GM12892 (cell line): ENCODE measurements at regions not wholly inside any gene's neighbourhood (a gene's known extent, or its start where the extent isn't known, plus 50 kb on each side); places are given as distances from the start of the nearest gene placed in this dataset.
"Not testable (repeated sequence)": the region's sequence is repeated elsewhere in the genome, so short reads cannot be mapped to it uniquely, and the experiment has no call there.

Experiments
- DNase-seq: peaks from one replicate; pipeline ENCODE4 v3.0.0; 2011; ENCODE audit not compliant: insufficient read length
- FAIRE-seq: peaks from 2 replicates; lab custom pipeline; 2011; peaks lifted over from hg19 to GRCh38; lab: Jason Lieb, UNC
- POLR2A ChIP-seq: IDR thresholded peaks from 2 replicates; pipeline ENCODE4 v1.6.1; 2011; ENCODE audit warnings: low read depth, low read length, control low read depth
- POLR2AphosphoS5 ChIP-seq: IDR thresholded peaks from 2 replicates; pipeline ENCODE4 v1.6.1; 2011; ENCODE audit warnings: low read depth, low read length, control low read depth
- TAF1 ChIP-seq: IDR thresholded peaks from 2 replicates; pipeline ENCODE4 v1.6.1; 2011; ENCODE audit warnings: low read depth, mild to moderate bottlenecking, control low read depth, low read length, borderline replicate concordance

DNA sequence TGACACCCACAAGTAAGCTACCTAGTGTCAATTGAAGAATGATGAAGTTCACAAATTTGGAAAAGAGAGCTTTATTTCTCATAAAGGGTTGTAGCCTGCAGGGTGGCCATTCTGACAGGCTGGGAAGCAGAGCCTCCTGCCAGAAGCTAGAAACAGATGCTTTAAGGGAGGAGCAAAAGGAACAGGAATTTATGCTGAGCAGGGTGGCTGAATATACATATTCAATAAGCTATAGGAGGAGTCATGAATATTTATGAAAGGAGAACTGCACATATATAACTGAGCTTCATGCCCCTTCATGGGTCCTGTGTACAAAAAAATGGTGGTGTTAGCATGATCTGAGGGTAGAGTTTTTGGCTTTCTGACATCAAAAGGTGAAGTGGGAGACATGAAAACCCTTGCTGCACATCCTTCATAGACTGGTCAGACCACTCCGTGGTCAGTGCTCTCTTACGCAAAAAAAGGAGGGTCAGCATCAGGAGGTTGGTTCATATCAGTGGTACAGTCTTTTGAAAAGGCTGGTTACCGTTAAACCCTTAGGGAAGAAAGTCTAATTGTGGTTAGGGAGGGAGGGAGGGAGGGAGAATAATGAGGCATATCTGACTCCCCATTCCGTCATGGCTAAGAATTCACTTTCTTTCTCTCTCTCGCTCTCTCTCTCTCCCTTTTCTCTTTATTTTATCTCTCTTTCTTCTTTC lies 121.4 kb downstream of the LUZP4 start:
- TF ChIP-seq POLR2A (no peak), TAF1 (no peak), POLR2AphosphoS5 (no peak)
- FAIRE-seq (no peak), DNase-seq (no peak)

DNA sequence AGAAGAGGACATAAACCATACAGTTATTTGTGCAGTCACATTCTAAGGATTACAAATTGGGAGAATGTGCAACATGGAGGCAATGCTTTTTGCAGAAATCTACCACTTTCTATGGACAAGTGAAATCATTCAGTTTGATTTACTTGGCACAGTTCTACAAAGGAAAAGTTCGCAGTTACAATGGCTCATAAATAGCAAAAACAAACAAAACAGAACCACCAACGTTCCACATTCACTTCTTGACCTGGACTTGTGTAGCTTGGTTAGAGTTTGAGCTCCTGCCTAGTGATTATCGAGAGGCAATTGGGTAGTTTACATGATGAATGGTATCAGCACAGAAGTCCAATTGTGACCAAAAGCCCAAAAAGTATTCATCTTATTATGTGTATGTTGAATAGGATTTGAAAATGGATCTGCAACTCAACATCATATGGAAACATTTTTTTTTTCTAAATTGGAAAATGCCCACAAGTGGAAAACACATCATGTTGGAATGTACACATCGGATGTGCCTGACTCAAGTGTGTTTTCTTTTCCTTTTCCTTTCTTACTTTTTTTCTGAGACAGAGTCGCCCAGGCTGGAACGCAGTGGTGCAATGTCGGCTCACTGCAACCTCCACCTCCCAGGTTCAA lies 123.8 kb downstream of the LUZP4 start:
- DNase-seq: no peak
- TF ChIP-seq TAF1 (no peak), POLR2AphosphoS5 (no peak), POLR2A (no peak)
- FAIRE-seq: no peak

DNA sequence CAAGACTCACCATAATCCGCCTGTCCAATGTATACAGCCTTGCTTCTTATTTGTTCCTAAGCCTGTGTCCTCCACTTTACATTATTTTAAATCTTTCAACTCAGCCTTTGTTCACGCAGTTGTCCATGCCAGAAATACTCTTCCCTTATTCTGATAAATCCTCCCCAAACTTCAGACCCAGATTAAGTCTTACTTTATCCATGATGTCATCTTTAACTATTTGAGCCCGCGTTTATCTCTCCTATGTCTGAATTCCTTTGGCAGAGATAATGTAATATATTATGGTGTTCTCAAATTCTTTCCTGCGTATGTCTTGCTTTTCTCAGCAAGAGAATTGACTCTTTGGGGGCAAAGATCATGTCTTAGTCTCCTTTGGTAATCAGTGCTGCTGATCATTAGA lies 129.6 kb downstream of the LUZP4 start:
- FAIRE-seq (no peak), DNase-seq (no peak)
- TF ChIP-seq TAF1 (no peak), POLR2A (no peak), POLR2AphosphoS5 (no peak)

DNA sequence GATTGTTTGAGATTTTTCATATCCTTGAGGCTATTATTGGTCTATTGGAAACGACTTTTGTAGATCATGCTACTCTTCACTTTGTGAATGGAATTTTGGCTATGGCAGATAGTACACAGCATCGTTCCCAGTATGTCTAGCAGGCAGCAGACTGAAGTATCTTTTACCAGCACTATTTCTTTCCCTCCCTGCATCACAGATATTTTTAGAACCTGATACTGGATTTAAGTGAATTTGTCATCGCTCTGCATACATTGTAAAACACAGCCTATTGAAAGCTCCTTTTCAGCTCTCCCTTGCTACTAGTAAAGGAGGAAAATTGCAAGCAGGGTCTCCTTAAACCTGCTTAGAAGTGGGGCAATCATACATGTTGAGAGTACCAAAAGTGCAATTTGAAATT lies 133.6 kb downstream of the LUZP4 start:
- DNase-seq (no peak), FAIRE-seq (no peak)
- TF ChIP-seq POLR2A (no peak), TAF1 (no peak), POLR2AphosphoS5 (no peak)

DNA sequence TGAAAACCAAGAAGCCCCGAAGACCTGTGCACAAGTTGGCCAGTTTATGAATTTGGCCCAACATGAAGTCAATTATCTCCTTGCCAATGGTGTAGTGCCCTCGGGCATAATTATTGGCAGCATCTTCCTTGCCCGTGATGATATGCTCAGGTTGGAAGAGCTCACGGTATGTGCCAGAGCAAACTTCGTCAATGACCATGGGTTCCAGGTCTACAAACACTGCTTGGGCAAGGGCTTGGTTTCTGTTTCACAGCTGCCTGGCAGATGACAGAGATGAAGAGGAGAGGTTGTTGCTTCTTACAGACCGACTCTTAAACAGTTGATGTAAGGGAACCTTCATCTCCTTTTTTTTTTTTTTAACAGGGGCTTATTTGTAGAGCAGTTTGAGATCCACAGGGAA lies 135.6 kb upstream of the PLS3 start:
- TF ChIP-seq POLR2A (no peak), POLR2AphosphoS5 (no peak), TAF1 (no peak)
- no peak for DNase-seq
- FAIRE-seq: no peak

DNA sequence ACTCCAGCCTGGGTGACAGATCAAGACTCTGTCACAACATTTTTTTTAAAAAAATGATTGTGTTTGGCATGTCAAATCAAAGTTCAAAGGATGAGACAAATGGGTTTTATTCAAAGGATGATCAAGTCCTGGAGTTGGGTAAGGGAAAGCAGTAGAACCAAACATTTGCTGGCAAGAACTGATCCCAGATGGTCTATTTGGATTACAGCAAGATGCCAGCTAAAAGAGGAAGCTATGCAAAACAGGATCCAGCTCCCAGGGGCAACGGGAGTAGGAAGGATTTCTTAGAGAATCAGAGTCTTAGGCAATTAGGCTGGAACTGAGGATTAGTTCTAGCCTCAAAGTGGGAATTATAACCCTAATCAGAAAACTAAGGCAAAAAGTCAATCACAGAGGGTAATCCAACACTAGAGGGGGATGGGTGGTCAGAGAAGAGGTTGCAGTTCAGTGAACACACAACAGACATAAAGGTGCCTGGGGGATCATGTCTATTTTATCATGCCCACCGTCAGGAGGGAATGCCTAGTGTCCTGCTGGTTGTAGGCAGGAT lies 133.0 kb upstream of the PLS3 start:
- DNase-seq (no peak), FAIRE-seq (peak; percentile 5)
- no peak for TF ChIP-seq POLR2A
- TF ChIP-seq TAF1: no peak
- TF ChIP-seq POLR2AphosphoS5: no peak

DNA sequence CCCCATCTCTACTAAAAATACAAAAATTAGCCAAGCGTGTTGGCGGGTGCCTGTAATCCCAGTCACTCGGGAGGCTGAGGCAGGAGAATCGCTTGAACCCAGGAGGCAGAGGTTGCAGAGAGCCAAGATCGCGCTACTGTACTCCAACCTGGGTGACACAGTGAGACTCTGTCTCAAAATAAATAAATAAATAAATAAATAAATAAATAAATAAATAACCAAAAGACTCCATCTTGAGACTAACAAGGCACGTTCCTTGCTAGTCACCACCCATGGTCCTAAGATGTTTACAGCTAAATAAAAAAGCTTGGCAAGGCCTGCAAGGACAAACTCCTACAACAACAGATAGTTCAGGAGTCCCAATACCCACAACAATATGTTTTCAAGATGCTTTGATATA lies 126.1 kb upstream of the PLS3 start:
- FAIRE-seq, DNase-seq: not testable (repeated sequence)

DNA sequence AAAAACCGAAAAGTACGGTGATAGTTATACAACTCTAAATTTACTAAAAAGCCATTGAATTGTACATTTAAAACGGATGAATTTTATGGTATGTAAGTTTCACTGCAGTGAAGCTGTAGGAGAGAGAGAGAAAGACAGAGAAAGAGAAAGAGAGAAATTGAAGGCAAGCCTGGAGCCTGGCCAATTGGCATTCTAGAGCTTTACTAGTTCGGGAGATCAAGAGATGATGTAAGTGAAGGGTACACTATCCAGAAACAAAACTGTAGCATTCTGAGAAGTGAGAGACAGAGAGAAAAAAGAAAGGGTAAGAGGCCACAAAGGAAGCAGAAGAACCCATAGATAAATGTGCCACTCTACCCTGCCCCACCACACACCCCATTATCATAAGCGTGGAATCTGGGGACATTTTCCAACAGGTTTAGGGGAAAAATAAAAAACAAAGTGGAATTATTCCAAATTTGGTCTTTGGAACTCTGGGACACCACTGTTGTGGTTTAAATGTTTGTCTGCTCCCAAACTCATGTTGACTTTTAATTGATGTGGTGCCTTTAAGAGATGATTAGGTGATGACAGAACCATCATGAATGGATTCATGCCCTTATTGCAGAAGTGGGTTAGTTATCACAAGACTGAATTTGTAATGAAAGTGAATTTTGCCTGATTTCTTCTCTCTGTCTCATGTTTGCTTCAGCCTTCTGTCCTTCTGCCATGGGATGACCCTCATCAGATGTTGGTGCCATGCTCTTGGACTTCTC lies 123.0 kb upstream of the PLS3 start:
- no peak for FAIRE-seq
- no peak for TF ChIP-seq TAF1
- TF ChIP-seq POLR2A: no peak
- TF ChIP-seq POLR2AphosphoS5: no peak
- no peak for DNase-seq

DNA sequence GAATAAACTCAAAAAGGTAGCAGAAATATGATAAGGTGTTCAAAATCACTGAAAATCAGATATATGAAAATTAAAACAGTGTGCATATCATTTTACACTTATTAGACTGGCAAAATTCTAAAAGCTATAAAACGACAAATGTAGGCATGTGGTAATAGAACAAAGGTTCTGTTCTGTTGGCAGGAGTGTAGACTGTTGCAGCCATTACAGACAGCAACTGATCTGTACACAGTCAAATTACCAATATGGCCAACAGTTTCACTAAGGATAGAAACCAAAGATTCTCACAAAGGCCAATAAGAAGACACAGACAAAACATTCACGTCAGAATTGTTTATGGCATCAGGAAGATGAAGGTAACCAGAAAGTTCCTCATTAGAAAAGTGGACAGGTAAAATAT lies 112.8 kb upstream of the PLS3 start:
- TF ChIP-seq POLR2AphosphoS5 (no peak), TAF1 (no peak), POLR2A (no peak)
- FAIRE-seq (no peak), DNase-seq (no peak)

DNA sequence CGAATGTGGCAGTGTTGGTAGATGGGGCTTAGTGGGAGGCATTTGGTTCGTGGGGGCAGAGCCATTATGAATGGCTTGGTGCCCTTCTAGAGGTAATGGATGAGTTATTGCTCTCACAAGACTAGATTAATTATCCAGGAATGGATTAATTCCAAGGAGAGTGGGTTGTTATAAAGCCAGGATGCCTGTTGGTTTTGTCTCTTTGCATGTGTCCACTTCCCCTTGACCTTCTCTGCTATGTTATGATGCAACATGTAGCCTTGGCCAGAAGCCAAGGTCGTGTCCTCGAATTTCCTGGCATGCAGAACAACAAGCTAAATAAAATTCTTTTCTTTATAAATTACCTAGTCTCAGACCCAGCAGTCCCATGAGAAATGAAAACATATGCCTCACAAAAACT lies 111.2 kb upstream of the PLS3 start:
- no peak for DNase-seq
- TF ChIP-seq TAF1 (no peak), POLR2A (no peak), POLR2AphosphoS5 (no peak)
- FAIRE-seq: no peak

DNA sequence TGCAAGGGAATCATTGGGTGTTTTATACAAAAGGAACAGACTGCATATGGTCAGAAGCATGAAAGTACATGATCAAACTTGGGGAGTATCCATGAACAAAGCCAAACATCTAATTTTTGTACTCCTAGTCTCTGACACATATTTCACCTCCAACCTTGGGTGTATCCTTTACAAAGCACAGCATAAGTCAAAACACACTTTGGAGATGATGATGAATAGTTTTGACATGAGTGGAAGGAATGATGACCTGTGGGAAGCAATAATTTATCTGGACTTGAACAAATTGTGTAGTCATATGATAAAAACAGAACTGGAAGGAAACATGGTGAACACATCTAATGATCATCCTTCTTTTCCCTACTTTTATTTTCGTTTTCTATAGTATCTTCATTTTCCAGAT lies 108.7 kb upstream of the PLS3 start:
- no peak for TF ChIP-seq TAF1
- no peak for TF ChIP-seq POLR2AphosphoS5
- no peak for TF ChIP-seq POLR2A
- DNase-seq: no peak
- no peak for FAIRE-seq

DNA sequence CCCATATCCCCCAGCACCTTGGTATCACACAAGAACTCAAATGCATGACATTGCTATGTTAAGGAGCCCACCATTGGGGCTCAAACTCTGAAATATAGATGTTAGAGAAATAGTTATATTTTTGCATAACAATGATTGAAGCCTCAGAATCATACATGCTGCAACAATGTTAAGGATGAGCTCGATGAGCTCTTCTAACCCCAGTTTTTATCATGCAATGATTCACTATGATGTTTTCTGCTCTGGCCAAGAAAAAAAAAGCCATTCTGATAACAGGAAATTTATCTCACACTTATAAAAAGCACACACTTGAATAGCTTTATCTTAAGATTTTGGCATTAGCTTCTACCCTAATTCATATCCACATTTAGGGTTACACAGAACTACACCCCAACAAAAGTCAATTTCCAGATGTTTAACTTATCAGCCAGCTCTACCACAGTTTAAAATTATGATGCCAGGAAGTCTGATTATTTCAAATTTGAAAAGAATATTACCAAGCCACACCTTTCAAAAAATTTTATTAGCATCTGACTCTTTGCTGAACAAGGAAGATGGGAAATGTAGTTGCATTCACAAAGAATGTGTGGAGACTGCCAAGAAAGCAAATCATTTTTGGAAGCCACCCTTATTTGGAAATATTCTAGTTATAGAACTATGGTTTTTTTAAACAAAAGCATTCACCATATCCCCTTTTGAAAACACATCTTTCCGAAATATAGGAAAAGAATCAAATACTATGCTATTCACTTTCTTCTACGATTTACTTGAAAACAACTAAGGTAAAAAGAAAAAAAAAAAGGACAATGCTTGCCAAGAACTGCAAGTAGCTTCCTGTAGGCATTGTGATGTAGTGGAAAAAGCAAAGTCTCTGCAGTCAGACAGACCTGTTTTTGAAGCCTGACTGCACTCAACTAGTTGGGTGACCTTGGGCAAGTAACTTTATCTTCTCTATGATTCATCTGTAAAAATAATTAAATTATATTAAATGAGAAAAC lies 100.8 kb upstream of the PLS3 start:
- TF ChIP-seq POLR2A (no peak), POLR2AphosphoS5 (no peak), TAF1 (no peak)
- DNase-seq (no peak), FAIRE-seq (no peak)
